H1 (cell line): ENCODE measurements at regions not wholly inside any gene's neighbourhood (a gene's known extent, or its start where the extent isn't known, plus 50 kb on each side); places are given as distances from the start of the nearest gene placed in this dataset.

Experiments used
- CTCF ChIA-PET: fragments of 300-600 bp; sonication (Branson Sonifier 250); formaldehyde crosslinking; loops from one replicate; lab custom pipeline; 2021; ENCODE audit not compliant: partially characterized antibody; lab: Charles Lee
- POLR2A ChIA-PET: fragments of 300-600 bp; sonication (Branson Sonifier 250); formaldehyde crosslinking; loops from one replicate; lab custom pipeline; 2021; ENCODE audit warnings: inconsistent platforms; ENCODE audit not compliant: partially characterized antibody; lab: Charles Lee
- DNase-seq, 2 experiments: peaks; one replicate each; pipeline versions ENCODE4 v3.0.0 to v3.0.0-alpha.2; 2010 to 2022; ENCODE audit warnings: low spot score in 2 of 2, low read depth in 1 of 2, mixed read lengths in 1 of 2
- FAIRE-seq: peaks from 2 replicates; lab custom pipeline; 2011; peaks lifted over from hg19 to GRCh38; lab: Jason Lieb, UNC
- H2AFZ ChIP-seq: 2 replicates; pipeline ENCODE4 v1.8.1; 2012; ENCODE audit warnings: low read length, inconsistent platforms
- H2AK5ac ChIP-seq: 2 replicates; pipeline ENCODE4 v1.6.1; 2013; ENCODE audit warnings: low read depth, low read length
- H2BK120ac ChIP-seq: replicated peaks from 2 replicates; pipeline ENCODE3; 2013; ENCODE audit warnings: low read depth, low read length, inconsistent platforms
- H2BK12ac ChIP-seq: 2 replicates; pipeline ENCODE4 v1.6.1; 2013; ENCODE audit warnings: low read depth, low read length
- H2BK15ac ChIP-seq: 2 replicates; pipeline ENCODE4 v1.6.1; 2013; ENCODE audit warnings: low read length
- H2BK20ac ChIP-seq: 2 replicates; pipeline ENCODE4 v1.6.1; 2013; ENCODE audit warnings: low read length
- H2BK5ac ChIP-seq: 2 replicates; pipeline ENCODE4 v1.6.1; 2013; ENCODE audit warnings: low read depth, low read length
- H3K14ac ChIP-seq: 2 replicates; pipeline ENCODE4 v1.6.1; 2013; ENCODE audit warnings: inconsistent platforms; ENCODE audit not compliant: insufficient read length
- H3K18ac ChIP-seq: 2 replicates; pipeline ENCODE4 v1.6.1; 2013; ENCODE audit warnings: low read length; ENCODE audit errors: extremely low read depth
- H3K23ac ChIP-seq: 2 replicates; pipeline ENCODE4 v1.6.1; 2013; ENCODE audit warnings: inconsistent platforms; ENCODE audit not compliant: insufficient read length
- H3K23me2 ChIP-seq: 2 replicates; pipeline ENCODE4 v1.6.1; 2013; ENCODE audit warnings: low read depth, low read length
- H3K27ac ChIP-seq: 2 replicates; pipeline ENCODE4 v1.6.1; 2011; ENCODE audit warnings: low read depth, low read length, inconsistent platforms
- H3K27me3 ChIP-seq, 4 experiments: replicated peaks in 1 of 4; 1 replicate in 1 of 4; 2 replicates in 3 of 4; pipeline versions ENCODE4 v1.6.1 to v1.8.1; 2011 to 2013; ENCODE audit warnings: low read length in 3 of 4, mild to moderate bottlenecking in 3 of 4, inconsistent platforms in 2 of 4, mixed read lengths in 2 of 4, moderate library complexity in 1 of 4; ENCODE audit not compliant: control insufficient read depth in 3 of 4, insufficient read depth in 3 of 4; ENCODE audit errors: extremely low read depth in 1 of 4
- H3K36me3 ChIP-seq, 4 experiments: 2 replicates each; pipeline versions ENCODE4 v1.6.1 to v1.8.1; 2011 to 2013; ENCODE audit warnings: mild to moderate bottlenecking in 4 of 4, low read length in 3 of 4, moderate library complexity in 2 of 4, control low read depth in 1 of 4, inconsistent platforms in 1 of 4; ENCODE audit not compliant: insufficient read depth in 4 of 4, control insufficient read depth in 2 of 4
- H3K4ac ChIP-seq: replicated peaks from 2 replicates; pipeline ENCODE3; 2013; ENCODE audit warnings: low read length, low read depth, mixed read lengths, inconsistent platforms; ENCODE audit not compliant: insufficient read length
- H3K4me1 ChIP-seq, 4 experiments: replicated peaks in 1 of 4; 1 replicate in 1 of 4; 2 replicates in 3 of 4; pipeline versions ENCODE4 v1.6.1 to v1.8.1; 2011 to 2013; ENCODE audit warnings: low read length in 3 of 4, inconsistent platforms in 2 of 4, mixed read lengths in 1 of 4; ENCODE audit not compliant: insufficient read depth in 4 of 4, control insufficient read depth in 3 of 4
- H3K4me2 ChIP-seq, 2 experiments: 2 replicates each; pipeline versions ENCODE4 v1.6.1 to v1.8.1; 2011 to 2013; ENCODE audit warnings: low read depth in 2 of 2, low read length in 2 of 2, control low read depth in 1 of 2, inconsistent platforms in 1 of 2, mild to moderate bottlenecking in 1 of 2; ENCODE audit not compliant: insufficient read depth in 1 of 2
- H3K4me3 ChIP-seq, 4 experiments: fragments of 200-600, 300-600 bp in 1 of 4; sonication (generic), shearing (Covaris generic), sonication (Bioruptor Twin) in 1 of 4; 2 replicates each; pipeline versions ENCODE4 v1.5.1 to v1.8.1; 2011 to 2016; ENCODE audit warnings: low read length in 4 of 4, low read depth in 3 of 4, control low read depth in 2 of 4, inconsistent platforms in 2 of 4, mild to moderate bottlenecking in 2 of 4, mixed read lengths in 1 of 4, moderate library complexity in 1 of 4; ENCODE audit not compliant: insufficient read depth in 2 of 4; ENCODE audit errors: extremely low read depth in 1 of 4
- H3K56ac ChIP-seq: replicated peaks from 2 replicates; pipeline ENCODE3; 2013; ENCODE audit warnings: low read depth, mild to moderate bottlenecking, mixed read lengths, low read length, inconsistent platforms; ENCODE audit not compliant: insufficient read length
- H3K79me1 ChIP-seq: 2 replicates; pipeline ENCODE4 v1.6.1; 2013; ENCODE audit warnings: low read depth, low read length, control low read depth
- H3K79me2 ChIP-seq, 2 experiments: 2 replicates each; pipeline versions ENCODE4 v1.6.1 to v1.8.1; 2012 to 2013; ENCODE audit warnings: low read length in 2 of 2, mild to moderate bottlenecking in 2 of 2, inconsistent platforms in 1 of 2; ENCODE audit not compliant: insufficient read depth in 2 of 2, control insufficient read depth in 1 of 2
- H3K9ac ChIP-seq, 4 experiments: replicated peaks in 1 of 4; 1 replicate in 1 of 4; 2 replicates in 3 of 4; pipeline versions ENCODE4 v1.6.1 to v1.8.1; 2011 to 2013; ENCODE audit warnings: low read depth in 3 of 4, low read length in 3 of 4, control low read depth in 2 of 4, mild to moderate bottlenecking in 2 of 4, moderate library complexity in 2 of 4, inconsistent platforms in 1 of 4; ENCODE audit errors: extremely low read depth in 1 of 4
- H3K9me3 ChIP-seq, 2 experiments: 2 replicates each; pipeline versions ENCODE4 v1.6.1 to v1.8.1; 2012 to 2013; ENCODE audit warnings: mild to moderate bottlenecking in 2 of 2, moderate library complexity in 2 of 2, control low read depth in 1 of 2, inconsistent platforms in 1 of 2, low read depth in 1 of 2, low read length in 1 of 2, mixed read lengths in 1 of 2; ENCODE audit not compliant: insufficient read depth in 2 of 2
- H4K20me1 ChIP-seq, 2 experiments: replicated peaks in 1 of 2; 2 replicates each; pipeline versions ENCODE3 to v1.8.1; 2011 to 2013; ENCODE audit warnings: inconsistent platforms in 2 of 2, low read length in 2 of 2, mild to moderate bottlenecking in 1 of 2; ENCODE audit not compliant: insufficient read depth in 2 of 2, control insufficient read depth in 1 of 2
- H4K5ac ChIP-seq: 2 replicates; pipeline ENCODE4 v1.6.1; 2013; ENCODE audit warnings: low read length, low read depth, mixed read lengths, inconsistent platforms; ENCODE audit not compliant: insufficient read length
- H4K8ac ChIP-seq: 2 replicates; pipeline ENCODE4 v1.8.0; 2013; ENCODE audit warnings: mild to moderate bottlenecking, moderate library complexity, low read length, inconsistent platforms; ENCODE audit not compliant: insufficient read depth; ENCODE audit errors: extremely low read depth
- H4K91ac ChIP-seq: replicated peaks from 2 replicates; pipeline ENCODE3; 2013; ENCODE audit warnings: low read length, mixed read lengths, inconsistent platforms; ENCODE audit not compliant: insufficient read length
- CTBP2 ChIP-seq: IDR thresholded peaks from 2 replicates; pipeline ENCODE4 v1.7.0; 2011; ENCODE audit warnings: borderline replicate concordance, mild to moderate bottlenecking, moderate library complexity, mixed read lengths, low read length; ENCODE audit not compliant: insufficient read depth, insufficient read length
- EGR1 ChIP-seq: IDR thresholded peaks from 2 replicates; pipeline ENCODE4 v1.6.1; 2011; ENCODE audit warnings: low read depth, low read length, borderline replicate concordance
- EP300 ChIP-seq, 2 experiments: IDR thresholded peaks; 1 replicate in 1 of 2; 2 replicates in 1 of 2; pipeline ENCODE4 v1.6.1; 2011 to 2012; ENCODE audit warnings: low read depth in 2 of 2, low read length in 2 of 2, mild to moderate bottlenecking in 2 of 2, borderline replicate concordance in 1 of 2, inconsistent platforms in 1 of 2, moderate library complexity in 1 of 2
- JUND ChIP-seq: IDR thresholded peaks from 2 replicates; pipeline ENCODE4 v1.6.1; 2011; ENCODE audit warnings: mild to moderate bottlenecking, improper control_type of control experiment, low read length
- MAX ChIP-seq: IDR thresholded peaks from 2 replicates; pipeline ENCODE4 v1.6.1; 2012; ENCODE audit warnings: inconsistent platforms
- PHF8 ChIP-seq: fragments of 200-600 bp; sonication (generic); conservative IDR thresholded peaks from 2 replicates; pipeline ENCODE4 v1.7.1; 2012; ENCODE audit warnings: low read depth, mild to moderate bottlenecking, inconsistent platforms, low read length, moderate library complexity
- TAF1 ChIP-seq: IDR thresholded peaks from 2 replicates; pipeline ENCODE4 v1.6.1; 2011; ENCODE audit warnings: mild to moderate bottlenecking, low read depth, low read length
- WGBS, 2 experiments: shearing (Covaris generic) in 1 of 2; methylation state at CpG; one replicate each; pipeline versions ENCODE4 v1.1.6 to v1.1.7; 2013 to 2015; ENCODE audit warnings: low lambda C conversion rate in 2 of 2, mixed read lengths in 2 of 2, inconsistent platforms in 1 of 2, low coverage in 1 of 2, missing lambda C conversion rate in 1 of 2; ENCODE audit not compliant: insufficient replicate concordance in 2 of 2, insufficient coverage in 1 of 2, insufficient read length in 1 of 2; ENCODE audit errors: extremely low coverage in 1 of 2, missing lambda C conversion rate in 1 of 2; 5-methylcytosine and 5-hydroxymethylcytosine counted together

GRCh38 chr3:5791558-5791957 is 604.1 kb downstream of the EDEM1 start:
- H3K4me3 ChIP-seq, result no peak overlapping the region
- no peak overlapping the region for H2AFZ ChIP-seq
- H3K14ac ChIP-seq, result no peak overlapping the region
- H2AK5ac ChIP-seq, result no peak overlapping the region
- H2BK15ac ChIP-seq, result no peak overlapping the region
- no peak overlapping the region for H2BK20ac ChIP-seq
- no peak overlapping the region for H3K4ac ChIP-seq
- no peaks in the 10 kb centered on the region for H3K79me2 ChIP-seq
- ChIA-PET CTCF (no interaction called here), POLR2A (no interaction called here)
- no peak overlapping the region for H2BK120ac ChIP-seq
- H3K18ac ChIP-seq, result no peak overlapping the region
- no peak overlapping the region for H2BK12ac ChIP-seq
- H2BK5ac ChIP-seq, result no peak overlapping the region
- H4K91ac ChIP-seq, result no peak overlapping the region
- H3K9me3 ChIP-seq, result no peaks in the 10 kb centered on the region
- H4K5ac ChIP-seq, result no peak overlapping the region
- no peak overlapping the region for H3K4me2 ChIP-seq
- FAIRE-seq (no peak), DNase-seq (no peak)
- no peak overlapping the region for H3K9ac ChIP-seq
- no peaks in the 10 kb centered on the region for H3K36me3 ChIP-seq
- H4K8ac ChIP-seq, result no peak overlapping the region
- no peaks in the 10 kb centered on the region for H3K27me3 ChIP-seq
- H3K56ac ChIP-seq, result no peak overlapping the region
- no peaks in the 10 kb centered on the region for H3K79me1 ChIP-seq
- no peaks in the 10 kb centered on the region for H3K23me2 ChIP-seq
- no peaks in the 10 kb centered on the region for H3K4me1 ChIP-seq
- no peak for TF ChIP-seq EGR1
- no peak for TF ChIP-seq TAF1
- TF ChIP-seq PHF8, result no peak
- TF ChIP-seq CTBP2, result no peak
- TF ChIP-seq JUND, result no peak
- TF ChIP-seq MAX, result no peak
- TF ChIP-seq EP300 (IDR thresholded peaks at IDR 0.05; ENCODE audit: borderline replicate concordance in 1 of 2, low read depth in 2 of 2, low read length in 2 of 2), result no peak
- no peak overlapping the region for H3K23ac ChIP-seq
- no peaks in the 10 kb centered on the region for H4K20me1 ChIP-seq
- WGBS, 2 experiments, result 68% methylated on average over 1 of the region's 1 CpG; no CpG with 5 or more reads in 1 of the 2 experiments
- H3K27ac ChIP-seq, result no peak overlapping the region
